GM12878 (cell line): ENCODE measurements at regions not wholly inside any gene's neighbourhood (a gene's known extent, or its start where the extent isn't known, plus 50 kb on each side); places are given as distances from the start of the nearest gene placed in this dataset.

Source experiments
- ATAC-seq: fragments of 200-7000 bp; cut with Tn5 transposase; 3 replicates; pipeline ENCODE4 v1.9.1; 2020; ENCODE audit warnings: mild to moderate bottlenecking, moderate library complexity
- BruUV-seq: library from RNA; stranded (reverse); fragments of 400-500 nt; replicated peaks from 2 replicates; lab custom pipeline; 2021; lab: Mats Ljungman, UMichigan
- CTCF ChIA-PET: fragments of 300-600 bp; sonication (Branson Sonifier 250); formaldehyde crosslinking; extraction: SDS; loops from one replicate; lab custom pipeline; 2021; ENCODE audit warnings: inconsistent platforms; lab: Yijun Ruan, JAX
- POLR2A ChIA-PET: fragments of 350-600 bp; formaldehyde crosslinking; extraction: SDS; loops from one replicate; lab custom pipeline; 2021; ENCODE audit warnings: inconsistent platforms; lab: Charles Lee
- RAD21 ChIA-PET: fragments of 300-600 bp; sonication (Branson Sonifier 250); formaldehyde crosslinking; loops from one replicate; lab custom pipeline; 2023; ENCODE audit warnings: antibody characterized with exemption; ENCODE audit not compliant: unreplicated experiment; lab: Charles Lee
- SMC1A ChIA-PET: fragments of 300-600 bp; sonication (Branson Sonifier 250); formaldehyde crosslinking; loops from one replicate; lab custom pipeline; 2023; ENCODE audit not compliant: unreplicated experiment, uncharacterized antibody; lab: Charles Lee
- DNase-seq: peaks from one replicate; pipeline ENCODE4 v3.0.0-alpha.2; 2011; ENCODE audit warnings: low read depth, low spot score
- FAIRE-seq: peaks from 3 replicates; lab custom pipeline; 2011; peaks lifted over from hg19 to GRCh38; lab: Jason Lieb, UNC
- H2AFZ ChIP-seq: 2 replicates; pipeline ENCODE4 v1.6.0; 2011; ENCODE audit warnings: low read depth, low read length, control low read depth; ENCODE audit not compliant: control insufficient read depth
- H3K27ac ChIP-seq: 2 replicates; pipeline ENCODE4 v1.5.1; 2011; ENCODE audit warnings: control low read depth; ENCODE audit not compliant: control insufficient read depth, insufficient read depth
- H3K27me3 ChIP-seq, 2 experiments: replicated peaks in 1 of 2; 2 replicates each; pipeline versions ENCODE4 v1.6.0 to v1.6.1; 2011; ENCODE audit warnings: low read length in 1 of 2; ENCODE audit not compliant: control insufficient read depth in 2 of 2, insufficient read depth in 2 of 2
- H3K36me3 ChIP-seq, 2 experiments: 2 replicates each; pipeline ENCODE4 v1.5.1; 2011; ENCODE audit warnings: low read length in 1 of 2; ENCODE audit not compliant: control insufficient read depth in 2 of 2, insufficient read depth in 2 of 2
- H3K4me1 ChIP-seq: 2 replicates; pipeline ENCODE4 v1.6.1; 2011; ENCODE audit warnings: mild to moderate bottlenecking, low read length, moderate library complexity, mixed read lengths; ENCODE audit not compliant: control insufficient read depth, insufficient read depth
- H3K4me2 ChIP-seq: 2 replicates; pipeline ENCODE4 v1.6.0; 2011; ENCODE audit warnings: control low read depth; ENCODE audit not compliant: control insufficient read depth, insufficient read depth
- H3K4me3 ChIP-seq: fragments of 200-600 bp; sonication (generic); 2 replicates; pipeline ENCODE4 v1.5.1; 2016
- H3K79me2 ChIP-seq: 2 replicates; pipeline ENCODE4 v1.6.0; 2011; ENCODE audit warnings: low read length; ENCODE audit not compliant: control insufficient read depth, insufficient read depth
- H3K9ac ChIP-seq: 2 replicates; pipeline ENCODE4 v1.8.0; 2011; ENCODE audit warnings: low read length, control low read depth, mixed read lengths; ENCODE audit not compliant: control insufficient read depth, insufficient read depth
- H3K9me3 ChIP-seq: replicated peaks from 3 replicates; pipeline ENCODE4 v1.5.1; 2011; ENCODE audit warnings: mild to moderate bottlenecking, low read length; ENCODE audit not compliant: control insufficient read depth, insufficient read depth
- H4K20me1 ChIP-seq: 2 replicates; pipeline ENCODE4 v1.6.0; 2011; ENCODE audit not compliant: control insufficient read depth, insufficient read depth
- BRCA1 ChIP-seq: IDR thresholded peaks from 2 replicates; pipeline ENCODE4 v1.6.1; 2011; ENCODE audit warnings: low read depth, low read length, improper control_type of control experiment
- CBFB ChIP-seq: IDR thresholded peaks from 2 replicates; pipeline ENCODE4 v1.6.1; 2016; ENCODE audit warnings: antibody characterized with exemption, low read depth
- EP300 ChIP-seq, 2 experiments: fragments of 150-350 bp in 1 of 2; IDR thresholded peaks; 2 replicates each; pipeline ENCODE4 v1.6.1; 2011 to 2012; ENCODE audit warnings: low read depth in 2 of 2, low read length in 2 of 2, borderline replicate concordance in 1 of 2, improper control_type of control experiment in 1 of 2, inconsistent platforms in 1 of 2; ENCODE audit not compliant: control insufficient read depth in 1 of 2
- FOXM1 ChIP-seq: IDR thresholded peaks from 2 replicates; pipeline ENCODE4 v1.6.1; 2012; ENCODE audit warnings: low read depth, mild to moderate bottlenecking, inconsistent platforms, low read length, moderate library complexity
- GATAD2B ChIP-seq: fragments of 450-650 bp; conservative IDR thresholded peaks from 2 replicates; pipeline ENCODE4 v1.6.1; 2017; ENCODE audit warnings: low read depth, mild to moderate bottlenecking, moderate library complexity
- HDGF ChIP-seq: fragments of 450-650 bp; IDR thresholded peaks from 2 replicates; pipeline ENCODE4 v1.6.1; 2016; ENCODE audit warnings: antibody characterized with exemption
- PAX5 ChIP-seq: IDR thresholded peaks from 2 replicates; pipeline ENCODE4 v1.6.1; 2011; ENCODE audit warnings: low read depth, low read length, borderline replicate concordance
- POLR2AphosphoS2 ChIP-seq: IDR thresholded peaks from 2 replicates; pipeline ENCODE4 v1.6.1; 2011; ENCODE audit warnings: low read depth, mild to moderate bottlenecking, low read length, improper control_type of control experiment, moderate library complexity
- SIN3A ChIP-seq: IDR thresholded peaks from 2 replicates; pipeline ENCODE4 v1.6.1; 2012; ENCODE audit warnings: low read depth, low read length, improper control_type of control experiment
- SIX5 ChIP-seq: IDR thresholded peaks from 2 replicates; pipeline ENCODE4 v1.6.1; 2011; ENCODE audit warnings: mild to moderate bottlenecking, low read depth, low read length, moderate library complexity; ENCODE audit not compliant: severe bottlenecking
- SMC3 ChIP-seq: IDR thresholded peaks from 2 replicates; pipeline ENCODE4 v1.6.1; 2011; ENCODE audit warnings: low read length, improper control_type of control experiment, borderline replicate concordance
- TCF12 ChIP-seq: IDR thresholded peaks from 2 replicates; pipeline ENCODE4 v1.6.1; 2011; ENCODE audit warnings: low read depth, mild to moderate bottlenecking, low read length
- TCF7 ChIP-seq: IDR thresholded peaks from 2 replicates; pipeline ENCODE4 v1.6.1; 2014; ENCODE audit warnings: antibody characterized with exemption, borderline replicate concordance
- ZNF384 ChIP-seq: IDR thresholded peaks from 2 replicates; pipeline ENCODE4 v1.6.1; 2012; ENCODE audit warnings: low read depth, mild to moderate bottlenecking, low read length, improper control_type of control experiment, borderline replicate concordance
- WGBS: methylation state at CpG from one replicate; pipeline ENCODE4 v1.1.6; 2016; ENCODE audit warnings: low lambda C conversion rate; ENCODE audit not compliant: insufficient replicate concordance, insufficient coverage; ENCODE audit errors: missing lambda C conversion rate; 5-methylcytosine and 5-hydroxymethylcytosine counted together
- in situ Hi-C: fragments of 300-500 bp; cut with MboI; formaldehyde crosslinking; loops from 9 replicates; pipeline ENCODE4 v1.14.3; 2018; ENCODE audit warnings: mixed read lengths
- intact Hi-C: fragments of 100-400 bp; cut with micrococcal nuclease; formaldehyde crosslinking; loops from one replicate; pipeline ENCODE4 v1.14.2; 2022; ENCODE audit not compliant: unreplicated experiment
- TF ChIP-seq, protein P1 (sequence below): fragments of 150-350 bp; IDR thresholded peaks from 2 replicates; pipeline ENCODE4 v1.6.1; 2016; ENCODE audit warnings: low read depth, low read length
- TF ChIP-seq, protein P2 (sequence below): IDR thresholded peaks from 2 replicates; pipeline ENCODE4 v1.6.1; 2011; ENCODE audit warnings: mild to moderate bottlenecking, low read depth, low read length, moderate library complexity; ENCODE audit not compliant: insufficient replicate concordance
- TF ChIP-seq, protein P3 (sequence below): IDR thresholded peaks from 2 replicates; pipeline ENCODE4 v1.6.1; 2011; ENCODE audit warnings: borderline replicate concordance, low read depth, mild to moderate bottlenecking, moderate library complexity, mixed read lengths, low read length; ENCODE audit not compliant: insufficient read depth; ENCODE audit errors: extremely low read length

DNA sequence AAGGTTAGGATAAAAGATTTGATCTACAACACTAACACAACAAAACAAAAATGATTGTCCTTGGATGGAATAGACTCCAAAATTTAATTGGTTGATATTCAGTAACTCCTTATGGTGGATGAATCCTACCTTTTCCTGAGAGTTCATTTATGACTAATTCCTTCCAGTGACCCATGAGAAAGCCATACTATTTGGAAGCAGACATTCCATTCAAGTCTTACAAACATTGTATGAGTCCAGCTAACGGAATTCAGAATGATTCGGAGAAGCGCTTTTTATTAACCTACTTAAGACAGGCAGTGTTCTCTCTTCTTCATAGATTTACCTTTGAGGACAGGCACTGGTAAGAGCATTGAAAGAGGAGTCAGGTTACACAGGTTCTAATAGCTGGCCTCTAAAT lies 155.6 kb upstream of the ZNF648 start:
- POLR2A ChIA-PET = no interaction called here
- SMC1A ChIA-PET = no interaction called here
- no peak overlapping the region for H3K4me2 ChIP-seq
- no peaks in the 10 kb centered on the region for H3K9me3 ChIP-seq
- H3K79me2 ChIP-seq = no peaks in the 10 kb centered on the region
- FAIRE-seq (no peak), DNase-seq (no peak), ATAC-seq (no peak)
- in situ Hi-C loops = no loop called here
- no peaks in the 10 kb centered on the region for H4K20me1 ChIP-seq
- intact Hi-C loops = no loop called here
- RAD21 ChIA-PET = no interaction called here
- no peaks in the 10 kb centered on the region for H3K36me3 ChIP-seq
- no peak overlapping the region for H3K27ac ChIP-seq
- no peak overlapping the region for H2AFZ ChIP-seq
- CTCF ChIA-PET = no interaction called here
- peaks cover 0 to 2% of the 10 kb centered on the region in 2 experiments; a peak in 1 of 4 replicates for H3K27me3 ChIP-seq
- WGBS = 44% methylated on average over 3 of the region's 3 CpGs
- H3K4me3 ChIP-seq = no peak overlapping the region
- BruUV-seq = no TSS peak
- H3K9ac ChIP-seq = no peak overlapping the region
- TF ChIP-seq HDGF (no peak), EP300 (IDR thresholded peaks at IDR 0.05; ENCODE audit: borderline replicate concordance in 1 of 2, control insufficient read depth in 1 of 2, low read depth in 2 of 2, low read length in 2 of 2) (no peak), ZNF384 (no peak), TCF12 (no peak), GATAD2B (no peak), POLR2AphosphoS2 (no peak), SIN3A (no peak), SMC3 (no peak), BRCA1 (no peak), SIX5 (no peak), FOXM1 (no peak), CBFB (no peak), PAX5 (no peak), TCF7 (no peak)
- TF ChIP-seq, protein P1, sequence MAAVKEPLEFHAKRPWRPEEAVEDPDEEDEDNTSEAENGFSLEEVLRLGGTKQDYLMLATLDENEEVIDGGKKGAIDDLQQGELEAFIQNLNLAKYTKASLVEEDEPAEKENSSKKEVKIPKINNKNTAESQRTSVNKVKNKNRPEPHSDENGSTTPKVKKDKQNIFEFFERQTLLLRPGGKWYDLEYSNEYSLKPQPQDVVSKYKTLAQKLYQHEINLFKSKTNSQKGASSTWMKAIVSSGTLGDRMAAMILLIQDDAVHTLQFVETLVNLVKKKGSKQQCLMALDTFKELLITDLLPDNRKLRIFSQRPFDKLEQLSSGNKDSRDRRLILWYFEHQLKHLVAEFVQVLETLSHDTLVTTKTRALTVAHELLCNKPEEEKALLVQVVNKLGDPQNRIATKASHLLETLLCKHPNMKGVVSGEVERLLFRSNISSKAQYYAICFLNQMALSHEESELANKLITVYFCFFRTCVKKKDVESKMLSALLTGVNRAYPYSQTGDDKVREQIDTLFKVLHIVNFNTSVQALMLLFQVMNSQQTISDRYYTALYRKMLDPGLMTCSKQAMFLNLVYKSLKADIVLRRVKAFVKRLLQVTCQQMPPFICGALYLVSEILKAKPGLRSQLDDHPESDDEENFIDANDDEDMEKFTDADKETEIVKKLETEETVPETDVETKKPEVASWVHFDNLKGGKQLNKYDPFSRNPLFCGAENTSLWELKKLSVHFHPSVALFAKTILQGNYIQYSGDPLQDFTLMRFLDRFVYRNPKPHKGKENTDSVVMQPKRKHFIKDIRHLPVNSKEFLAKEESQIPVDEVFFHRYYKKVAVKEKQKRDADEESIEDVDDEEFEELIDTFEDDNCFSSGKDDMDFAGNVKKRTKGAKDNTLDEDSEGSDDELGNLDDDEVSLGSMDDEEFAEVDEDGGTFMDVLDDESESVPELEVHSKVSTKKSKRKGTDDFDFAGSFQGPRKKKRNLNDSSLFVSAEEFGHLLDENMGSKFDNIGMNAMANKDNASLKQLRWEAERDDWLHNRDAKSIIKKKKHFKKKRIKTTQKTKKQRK = no peak
- TF ChIP-seq, protein P2, sequence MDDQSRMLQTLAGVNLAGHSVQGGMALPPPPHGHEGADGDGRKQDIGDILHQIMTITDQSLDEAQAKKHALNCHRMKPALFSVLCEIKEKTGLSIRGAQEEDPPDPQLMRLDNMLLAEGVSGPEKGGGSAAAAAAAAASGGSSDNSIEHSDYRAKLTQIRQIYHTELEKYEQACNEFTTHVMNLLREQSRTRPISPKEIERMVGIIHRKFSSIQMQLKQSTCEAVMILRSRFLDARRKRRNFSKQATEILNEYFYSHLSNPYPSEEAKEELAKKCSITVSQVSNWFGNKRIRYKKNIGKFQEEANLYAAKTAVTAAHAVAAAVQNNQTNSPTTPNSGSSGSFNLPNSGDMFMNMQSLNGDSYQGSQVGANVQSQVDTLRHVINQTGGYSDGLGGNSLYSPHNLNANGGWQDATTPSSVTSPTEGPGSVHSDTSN = no peak
- TF ChIP-seq, protein P3, sequence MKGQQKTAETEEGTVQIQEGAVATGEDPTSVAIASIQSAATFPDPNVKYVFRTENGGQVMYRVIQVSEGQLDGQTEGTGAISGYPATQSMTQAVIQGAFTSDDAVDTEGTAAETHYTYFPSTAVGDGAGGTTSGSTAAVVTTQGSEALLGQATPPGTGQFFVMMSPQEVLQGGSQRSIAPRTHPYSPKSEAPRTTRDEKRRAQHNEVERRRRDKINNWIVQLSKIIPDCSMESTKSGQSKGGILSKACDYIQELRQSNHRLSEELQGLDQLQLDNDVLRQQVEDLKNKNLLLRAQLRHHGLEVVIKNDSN = no peak
- TF ChIP-seq, all 136 proteins: peak for 0
- H3K4me1 ChIP-seq = no peaks in the 10 kb centered on the region
